Astrocyte (in vitro differentiated cells and primary cell): ENCODE measurements at regions not wholly inside any gene's neighbourhood (a gene's known extent, or its start where the extent isn't known, plus 50 kb on each side); places are given as distances from the start of the nearest gene placed in this dataset.

Source experiments
- EZH2 ChIP-seq: IDR thresholded peaks from 2 replicates; pipeline ENCODE4 v1.6.1; 2012; ENCODE audit warnings: mild to moderate bottlenecking, low read length, inconsistent platforms; ENCODE audit not compliant: insufficient read depth
- TF ChIP-seq, protein P1 (sequence below): IDR thresholded peaks from 2 replicates; pipeline ENCODE4 v1.5.1; 2011; ENCODE audit warnings: low read depth, mild to moderate bottlenecking, inconsistent platforms, low read length, moderate library complexity; ENCODE audit not compliant: insufficient read depth

DNA sequence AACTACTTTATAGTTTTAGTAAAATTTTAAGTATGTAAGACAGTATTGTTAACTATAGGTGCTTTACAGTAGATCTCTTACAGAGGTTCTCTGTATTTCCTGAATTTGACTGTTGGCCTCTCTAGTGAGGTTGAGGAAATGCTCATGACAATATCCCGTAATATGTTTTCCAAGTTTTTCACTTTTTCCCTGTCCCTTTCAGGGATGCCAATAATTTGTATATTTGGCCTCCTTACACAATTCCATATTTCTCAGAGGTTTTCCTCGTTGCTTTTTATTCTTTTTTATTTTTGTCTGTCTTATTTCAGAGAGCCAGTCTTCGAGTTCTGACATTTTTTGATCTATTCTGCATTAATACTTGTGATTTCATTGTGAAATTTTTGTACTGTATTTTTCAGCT is 233.7 kb upstream of the PDE3A start:
- no peak for TF ChIP-seq EZH2
- TF ChIP-seq, protein P1, sequence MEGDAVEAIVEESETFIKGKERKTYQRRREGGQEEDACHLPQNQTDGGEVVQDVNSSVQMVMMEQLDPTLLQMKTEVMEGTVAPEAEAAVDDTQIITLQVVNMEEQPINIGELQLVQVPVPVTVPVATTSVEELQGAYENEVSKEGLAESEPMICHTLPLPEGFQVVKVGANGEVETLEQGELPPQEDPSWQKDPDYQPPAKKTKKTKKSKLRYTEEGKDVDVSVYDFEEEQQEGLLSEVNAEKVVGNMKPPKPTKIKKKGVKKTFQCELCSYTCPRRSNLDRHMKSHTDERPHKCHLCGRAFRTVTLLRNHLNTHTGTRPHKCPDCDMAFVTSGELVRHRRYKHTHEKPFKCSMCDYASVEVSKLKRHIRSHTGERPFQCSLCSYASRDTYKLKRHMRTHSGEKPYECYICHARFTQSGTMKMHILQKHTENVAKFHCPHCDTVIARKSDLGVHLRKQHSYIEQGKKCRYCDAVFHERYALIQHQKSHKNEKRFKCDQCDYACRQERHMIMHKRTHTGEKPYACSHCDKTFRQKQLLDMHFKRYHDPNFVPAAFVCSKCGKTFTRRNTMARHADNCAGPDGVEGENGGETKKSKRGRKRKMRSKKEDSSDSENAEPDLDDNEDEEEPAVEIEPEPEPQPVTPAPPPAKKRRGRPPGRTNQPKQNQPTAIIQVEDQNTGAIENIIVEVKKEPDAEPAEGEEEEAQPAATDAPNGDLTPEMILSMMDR: no peak
